ENCODE measurements at regions not wholly inside any gene's neighbourhood (a gene's known extent, or its start where the extent isn't known, plus 50 kb on each side); places are given as distances from the start of the nearest gene placed in this dataset.

DNA sequence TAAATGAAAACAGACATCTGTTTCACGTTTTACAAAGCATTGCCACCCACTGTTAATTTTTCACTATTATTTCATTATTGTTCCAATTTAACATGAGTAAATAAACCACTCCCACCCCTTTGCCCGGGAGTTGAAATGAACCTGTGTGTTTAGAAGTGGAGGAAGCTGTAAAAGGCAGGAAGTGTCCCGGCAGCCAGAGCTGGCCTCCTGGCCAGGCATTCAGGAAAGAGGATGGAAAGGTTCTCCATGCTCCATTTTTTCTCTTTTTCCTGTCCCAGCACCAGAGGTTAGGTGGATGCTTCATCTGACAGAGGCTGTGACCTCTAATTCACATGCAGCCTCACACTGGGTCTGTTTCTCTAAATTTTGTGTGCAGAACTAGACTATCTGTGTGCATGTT is 55.5 kb upstream of the LNX1 start:
- Histone ChIP-seq H3K9me3 (ENCODE audit: low read depth, low read length) (no peaks in the 10 kb centered on the region), H3K4me1 (ENCODE audit: insufficient read depth, low read length) (no peaks in the 10 kb centered on the region), H3K27me3 (ENCODE audit: insufficient read depth, low read length) (no peaks in the 10 kb centered on the region), H3K4me3 (ENCODE audit: low read length) (no peak overlapping the region)

DNA sequence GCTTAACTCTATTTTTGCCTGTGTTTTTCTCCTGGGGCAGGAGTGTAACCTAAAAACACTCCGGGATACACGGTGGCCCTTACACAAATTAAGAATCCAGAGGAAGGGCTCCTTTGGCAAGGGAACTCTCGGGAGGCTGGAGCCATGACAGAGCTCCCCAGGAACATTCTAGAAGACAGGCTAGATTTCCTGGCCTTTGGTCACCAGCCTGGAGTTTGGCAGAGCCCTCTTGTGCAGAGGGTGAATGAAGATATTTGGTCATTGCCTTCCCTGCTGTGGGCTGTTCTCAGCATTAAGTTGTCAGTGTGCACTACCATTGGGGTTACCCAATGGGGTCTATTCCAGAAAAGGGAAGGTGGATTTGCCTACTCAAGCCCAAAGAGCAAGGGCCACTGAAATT is 53.8 kb upstream of the LNX1 start:
- H3K4me1 ChIP-seq (ENCODE audit: insufficient read depth, low read length), result no peaks in the 10 kb centered on the region
- H3K27me3 ChIP-seq (ENCODE audit: insufficient read depth, low read length), result no peaks in the 10 kb centered on the region
- H3K9me3 ChIP-seq (ENCODE audit: low read depth, low read length), result no peaks in the 10 kb centered on the region
- H3K4me3 ChIP-seq (ENCODE audit: low read length), result no peak overlapping the region

DNA sequence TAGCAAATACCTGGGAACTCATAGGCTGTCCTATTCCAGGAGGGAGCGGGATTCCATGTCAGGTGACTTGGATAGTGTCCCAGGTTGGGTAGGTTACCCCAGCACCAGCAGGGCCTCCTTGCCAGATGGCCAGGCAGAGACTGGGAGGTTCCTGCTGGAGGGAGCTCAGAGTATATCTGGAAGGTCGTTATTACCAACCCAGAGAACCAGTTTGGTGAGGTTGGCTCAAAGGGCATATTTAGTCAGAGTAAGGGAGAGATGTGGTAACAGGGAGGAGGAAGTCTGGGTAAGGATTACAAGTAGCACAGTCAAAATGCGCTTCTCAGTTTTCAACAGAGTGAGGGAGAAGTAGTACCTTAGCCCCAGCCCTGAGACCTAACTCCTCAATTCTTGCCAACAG is 53.3 kb upstream of the LNX1 start:
- no peaks in the 10 kb centered on the region for H3K4me1 ChIP-seq (ENCODE audit: insufficient read depth, low read length)
- H3K4me3 ChIP-seq (ENCODE audit: low read length), result no peak overlapping the region
- no peaks in the 10 kb centered on the region for H3K27me3 ChIP-seq (ENCODE audit: insufficient read depth, low read length)
- no peaks in the 10 kb centered on the region for H3K9me3 ChIP-seq (ENCODE audit: low read depth, low read length)
